G401.6 (cell line): ENCODE measurements at regions not wholly inside any gene's neighbourhood (a gene's known extent, or its start where the extent isn't known, plus 50 kb on each side); places are given as distances from the start of the nearest gene placed in this dataset.

ENCODE experiments used
- FAIRE-seq: peaks from 2 replicates; lab custom pipeline; 2012; peaks lifted over from hg19 to GRCh38; lab: Jason Lieb, UNC

DNA sequence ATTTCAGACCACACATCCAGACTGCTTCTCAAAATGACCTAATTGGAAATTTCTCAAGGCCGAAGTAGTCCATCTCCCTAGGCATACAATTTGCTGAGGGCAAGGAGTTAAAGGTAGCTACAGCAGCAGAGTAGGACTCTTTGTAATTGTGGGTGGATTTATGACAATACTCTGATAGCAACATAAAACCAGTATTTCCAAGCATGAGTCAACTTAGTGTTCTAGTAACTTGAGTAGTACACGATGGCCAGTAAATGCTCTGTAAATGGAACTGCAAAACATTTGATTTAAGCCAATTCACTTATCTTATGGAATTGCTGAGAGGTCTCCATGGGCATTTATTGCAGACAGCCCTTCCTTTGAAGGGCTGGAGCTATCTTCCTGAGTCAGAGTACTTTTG, 352.2 kb downstream of the PLK2 start:
- no peak for FAIRE-seq

GRCh38 chr5:58106754-58107410, 353.0 kb downstream of the PLK2 start:
- FAIRE-seq: no peak

DNA sequence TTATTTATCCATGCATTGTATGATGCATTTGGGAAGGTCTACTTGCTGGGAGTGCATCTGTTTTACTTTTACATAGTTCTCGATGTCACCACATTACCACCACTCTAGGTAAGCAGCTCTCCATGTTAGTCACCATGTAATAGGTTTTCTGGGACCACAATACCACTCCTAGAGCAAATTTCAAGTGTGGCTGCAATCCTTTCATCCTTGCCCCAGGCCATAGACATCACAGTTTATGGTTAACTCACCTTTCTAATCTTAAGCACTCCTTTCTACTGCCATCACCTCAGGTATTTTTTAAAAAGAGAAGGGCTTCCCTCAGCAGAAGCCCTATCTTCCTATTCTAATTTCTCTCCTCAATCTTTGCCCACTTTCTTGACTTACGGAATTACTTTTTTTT, 354.1 kb downstream of the PLK2 start:
- FAIRE-seq: no peak

DNA sequence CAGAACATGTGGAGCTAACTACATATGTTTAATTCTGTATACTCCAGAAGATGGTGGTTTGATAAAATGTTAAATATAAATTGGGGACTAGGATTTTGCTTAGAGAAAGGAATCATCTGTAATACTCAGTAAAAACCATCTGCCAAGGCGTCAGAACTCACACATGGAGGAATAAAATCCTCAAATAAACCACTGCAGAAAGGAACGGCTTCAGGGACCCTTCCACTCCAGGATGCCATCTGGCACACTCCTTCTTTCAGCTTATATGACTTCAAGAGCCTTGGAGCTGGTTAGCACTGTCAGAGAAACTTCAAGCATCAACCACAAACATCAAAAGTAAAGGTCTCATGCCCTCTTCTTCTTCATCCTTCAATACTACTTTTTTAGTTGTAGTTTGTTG, 360.6 kb downstream of the PLK2 start:
- no peak for FAIRE-seq

GRCh38 chr5:58094031-58094430, 365.9 kb downstream of the PLK2 start:
- FAIRE-seq: no peak

DNA sequence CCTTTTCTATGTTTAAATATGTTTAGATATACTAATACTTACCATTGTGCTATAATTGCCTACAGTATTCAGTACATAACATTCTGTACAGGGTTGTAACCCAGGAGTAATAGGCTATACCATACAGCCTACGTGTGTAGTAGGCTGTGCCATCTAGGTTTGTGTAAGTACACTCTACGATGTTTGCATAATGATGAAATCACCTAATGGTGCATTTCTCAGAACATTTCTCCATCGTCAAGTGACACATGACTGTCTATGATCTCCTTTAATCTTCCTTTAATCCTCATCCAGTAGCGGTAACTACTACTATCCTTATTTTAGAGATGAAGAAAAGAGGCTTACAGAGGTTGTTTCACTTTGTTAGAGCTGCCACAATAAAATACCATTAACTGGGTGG, 369.2 kb downstream of the PLK2 start:
- no peak for FAIRE-seq

GRCh38 chr5:58088941-58089340, 370.9 kb downstream of the PLK2 start:
- FAIRE-seq: no peak

DNA sequence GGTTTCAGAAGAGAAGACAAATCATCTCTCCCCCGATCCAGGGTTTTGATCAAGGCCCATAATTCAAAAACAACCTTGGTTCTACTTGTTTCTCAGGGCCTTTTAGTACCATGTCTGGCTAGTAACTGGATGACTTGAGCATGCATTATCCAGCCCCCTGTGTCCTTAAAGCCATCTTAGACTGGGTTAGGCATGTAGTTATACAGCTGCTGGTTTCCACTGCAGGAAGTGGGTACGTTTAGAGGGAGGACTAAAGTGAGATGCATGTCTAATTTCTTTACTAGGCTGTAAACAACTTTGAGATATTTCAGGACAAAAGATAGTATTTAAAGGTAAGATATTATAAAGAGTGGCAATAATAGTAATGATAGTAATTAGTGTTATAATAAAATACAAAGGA, 372.0 kb downstream of the PLK2 start:
- no peak for FAIRE-seq

DNA sequence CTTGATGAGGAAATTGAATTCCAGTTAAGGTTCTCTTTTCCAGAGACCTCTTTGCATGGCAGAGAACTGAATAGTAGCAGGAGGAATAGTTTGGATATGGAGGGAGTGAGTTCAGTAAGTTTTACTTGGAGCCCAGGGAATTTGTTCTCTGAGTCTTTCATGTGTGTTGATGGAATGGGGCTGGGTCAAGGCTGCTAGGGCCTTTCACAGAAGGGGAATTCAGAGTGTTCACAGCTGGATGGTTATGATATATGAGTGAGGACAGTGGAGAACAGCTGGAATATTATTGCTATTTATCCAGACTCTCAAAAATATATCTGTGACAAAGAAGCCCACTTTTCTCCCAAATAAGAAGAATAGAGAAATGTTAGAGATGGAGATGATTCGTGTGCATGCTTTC, 372.8 kb downstream of the PLK2 start:
- FAIRE-seq: no peak

DNA sequence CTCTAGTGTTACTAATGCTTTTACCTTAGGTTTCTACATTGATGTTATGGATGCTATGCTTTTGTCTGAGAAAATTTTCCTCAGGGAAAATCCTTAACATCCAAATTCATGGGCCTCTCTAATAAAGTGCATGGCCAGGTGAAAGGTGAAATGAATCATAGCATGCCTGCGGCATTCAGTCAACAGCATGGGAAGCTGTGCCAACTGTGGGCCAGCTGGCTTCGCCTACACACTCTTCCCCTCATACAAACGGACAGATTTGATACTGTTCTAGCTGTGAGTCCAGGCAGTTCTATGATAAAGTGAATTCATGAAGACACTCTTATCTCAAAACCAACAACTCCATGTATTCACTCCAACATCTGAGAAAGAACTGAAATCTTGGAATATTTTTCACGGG, 374.1 kb downstream of the PLK2 start:
- FAIRE-seq: no peak

DNA sequence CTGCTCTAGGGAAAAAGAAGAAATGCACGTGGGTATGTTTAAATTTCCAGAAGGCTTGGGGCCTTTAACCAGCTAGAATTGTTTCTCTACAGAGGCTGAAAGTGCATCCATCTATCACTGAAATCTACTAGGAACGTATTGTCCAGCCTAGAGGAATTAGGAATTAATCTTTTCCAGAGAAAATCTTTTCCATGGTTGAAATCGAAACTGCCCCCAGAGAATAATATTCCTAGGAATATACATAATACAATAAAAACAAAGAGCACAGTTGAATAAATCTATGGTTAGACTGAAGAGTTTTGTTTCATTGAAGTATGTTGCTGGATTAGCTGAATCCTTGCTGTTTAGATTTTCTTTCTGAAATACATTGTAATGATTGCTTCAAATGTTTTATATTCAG, 378.5 kb downstream of the PLK2 start:
- FAIRE-seq: no peak

- no peak for FAIRE-seq
These were observed 379.3 kb downstream of the PLK2 start for GRCh38 chr5:58080573-58080972.

DNA sequence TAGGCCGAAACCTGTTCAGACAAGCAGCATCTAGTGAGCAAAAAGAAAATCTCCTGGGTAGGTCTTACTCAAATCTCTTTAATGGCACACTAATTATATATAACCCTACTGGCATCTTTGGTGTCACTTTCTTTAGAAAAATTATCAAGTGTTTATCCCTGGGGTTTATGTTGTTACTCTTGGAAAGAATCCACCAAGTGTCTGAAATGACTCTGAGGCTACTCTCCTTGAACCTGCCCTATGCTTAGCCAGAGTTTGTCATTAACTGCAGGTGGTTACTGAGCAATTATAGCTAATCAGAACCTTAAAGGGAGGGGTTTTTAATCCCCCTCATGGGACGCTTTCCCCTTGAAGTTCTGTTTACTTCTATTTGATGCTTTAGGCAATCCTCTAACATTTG, 381.9 kb downstream of the PLK2 start:
- no peak for FAIRE-seq

DNA sequence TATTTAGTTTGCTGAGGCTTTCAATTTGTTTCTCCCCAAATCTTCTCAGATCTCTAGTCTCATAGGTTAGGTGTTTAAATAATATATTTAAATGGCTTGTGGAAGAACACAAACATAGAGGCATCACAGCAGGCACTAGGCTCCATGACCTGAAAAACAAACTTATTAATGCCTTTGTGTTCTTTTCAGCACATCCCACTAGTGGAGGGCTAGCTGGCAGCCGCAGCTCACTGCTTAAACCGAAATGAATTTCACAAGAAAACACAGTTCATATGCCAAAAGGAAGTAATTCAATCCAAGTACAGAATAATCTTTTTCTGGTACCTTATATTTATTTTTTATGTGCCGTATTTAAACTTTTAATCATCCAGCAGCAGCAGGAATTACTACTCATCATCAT, 382.5 kb downstream of the PLK2 start:
- no peak for FAIRE-seq

- no peak for FAIRE-seq
These were observed 383.2 kb downstream of the PLK2 start for GRCh38 chr5:58076483-58077257.

GRCh38 chr5:58075907-58076306, 384.0 kb downstream of the PLK2 start:
- FAIRE-seq: no peak

GRCh38 chr5:58074717-58075116, 385.2 kb downstream of the PLK2 start:
- no peak for FAIRE-seq

DNA sequence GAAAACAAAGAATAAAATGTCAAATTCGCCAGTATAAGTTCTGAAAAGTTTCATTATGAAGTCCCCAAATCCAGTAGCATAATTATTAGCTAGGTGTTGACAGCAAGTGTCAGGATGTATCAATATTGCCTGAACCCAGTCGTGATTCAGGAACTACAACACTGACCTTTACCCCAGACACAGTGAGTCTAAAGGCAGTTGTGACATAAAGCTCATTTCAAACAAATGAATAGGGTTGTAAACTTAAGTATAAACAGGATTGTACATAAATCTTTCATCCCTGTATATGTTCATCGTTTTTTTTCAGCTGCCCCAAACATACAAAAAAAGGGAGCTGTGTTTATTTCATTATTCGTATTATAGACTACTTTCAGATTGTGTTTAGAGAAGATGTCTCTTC, 385.7 kb downstream of the PLK2 start:
- no peak for FAIRE-seq

DNA sequence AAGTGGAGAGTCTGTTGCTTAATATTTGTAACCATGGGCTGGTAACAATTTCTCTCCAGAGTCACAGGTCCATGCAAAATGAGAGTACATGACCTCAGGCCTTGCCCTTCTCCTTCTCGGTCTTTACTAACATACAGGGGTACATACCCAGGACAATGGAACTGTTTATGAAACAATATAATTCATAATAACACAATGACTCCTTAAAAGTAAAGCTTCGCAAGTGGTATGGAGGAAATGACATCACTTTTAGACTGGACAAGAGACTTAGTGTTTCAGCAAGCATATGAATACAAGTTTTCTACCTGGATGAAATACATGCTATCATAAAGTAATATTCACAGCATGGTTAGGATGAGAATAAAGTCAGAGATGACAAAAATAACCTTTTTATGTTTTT, 386.6 kb downstream of the PLK2 start:
- no peak for FAIRE-seq

DNA sequence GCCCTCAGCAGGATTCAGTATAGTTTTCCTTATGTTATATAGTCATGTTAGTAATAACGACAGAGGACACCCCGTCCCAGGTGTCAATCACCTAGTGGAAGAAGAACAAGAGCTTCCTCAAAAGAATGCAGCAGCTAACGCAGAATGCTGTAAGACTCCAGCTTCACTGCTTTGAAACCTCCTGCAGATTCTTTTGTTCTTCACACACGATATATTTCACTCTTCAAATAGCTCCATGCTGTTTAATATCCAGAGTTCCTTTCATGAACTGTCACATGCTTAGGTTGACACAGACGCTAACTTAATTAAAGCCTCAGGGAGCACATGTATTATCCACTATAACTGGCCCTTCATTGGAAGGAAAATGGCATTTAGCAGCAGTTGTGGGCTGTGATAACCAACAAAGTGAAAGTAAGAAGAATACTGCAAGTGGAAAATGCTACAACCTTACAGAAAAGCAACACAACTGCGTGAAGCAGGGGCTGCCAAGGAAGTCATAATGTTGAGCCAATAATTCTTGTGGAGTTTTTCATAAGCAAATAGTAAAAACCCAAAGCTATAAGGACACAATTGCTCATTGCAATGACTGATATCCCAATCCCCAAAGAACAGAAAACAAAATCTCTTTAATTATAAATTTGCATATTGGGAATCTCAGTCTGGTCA, 387.5 kb downstream of the PLK2 start:
- no peak for FAIRE-seq

DNA sequence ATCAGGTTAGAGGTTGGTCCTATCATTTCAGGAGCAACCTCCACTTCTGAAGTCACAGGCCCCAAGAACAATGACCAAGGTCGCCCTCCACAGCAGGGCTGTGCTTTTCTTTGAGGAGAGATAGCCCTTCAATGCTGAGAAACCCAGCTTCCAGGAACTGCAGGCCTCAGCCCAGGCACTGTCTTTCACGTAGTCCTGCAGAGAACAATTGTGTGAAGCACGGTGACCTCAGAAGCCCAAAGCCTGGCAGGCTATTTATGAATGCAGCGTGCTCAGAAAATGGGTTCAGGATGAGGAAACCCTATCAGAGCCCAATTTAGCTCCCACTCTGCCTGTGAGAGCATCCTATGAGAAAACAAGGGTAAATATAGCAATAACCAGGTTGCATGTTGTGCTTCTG, 388.3 kb downstream of the PLK2 start:
- no peak for FAIRE-seq

GRCh38 chr5:58069846-58070245, 390.0 kb downstream of the PLK2 start:
- FAIRE-seq: no peak

- no peak for FAIRE-seq
These were observed 390.7 kb downstream of the PLK2 start for GRCh38 chr5:58069016-58069705.
